Ovary (tissue), 3 donors: ENCODE measurements at regions not wholly inside any gene's neighbourhood (a gene's known extent, or its start where the extent isn't known, plus 50 kb on each side); places are given as distances from the start of the nearest gene placed in this dataset.

Experiments used
- EP300 ChIP-seq: sonication (generic); formaldehyde crosslinking; IDR thresholded peaks from one replicate; pipeline ENCODE4 v1.6.1; 2017; ENCODE audit warnings: antibody characterized with exemption
- TF ChIP-seq, protein P1 (sequence below), 3 donors: fragments of 450-650 bp in 2 of 3; fragments of 200-600 bp in 1 of 3; IDR thresholded peaks; one replicate each; pipeline versions ENCODE4 v1.5.1 to v1.8.0; 2016 to 2022; ENCODE audit warnings: antibody characterized with exemption in 3 of 3, mild to moderate bottlenecking in 1 of 3
- donor health status: DM: no; HTN: no; CAD: no.

DNA sequence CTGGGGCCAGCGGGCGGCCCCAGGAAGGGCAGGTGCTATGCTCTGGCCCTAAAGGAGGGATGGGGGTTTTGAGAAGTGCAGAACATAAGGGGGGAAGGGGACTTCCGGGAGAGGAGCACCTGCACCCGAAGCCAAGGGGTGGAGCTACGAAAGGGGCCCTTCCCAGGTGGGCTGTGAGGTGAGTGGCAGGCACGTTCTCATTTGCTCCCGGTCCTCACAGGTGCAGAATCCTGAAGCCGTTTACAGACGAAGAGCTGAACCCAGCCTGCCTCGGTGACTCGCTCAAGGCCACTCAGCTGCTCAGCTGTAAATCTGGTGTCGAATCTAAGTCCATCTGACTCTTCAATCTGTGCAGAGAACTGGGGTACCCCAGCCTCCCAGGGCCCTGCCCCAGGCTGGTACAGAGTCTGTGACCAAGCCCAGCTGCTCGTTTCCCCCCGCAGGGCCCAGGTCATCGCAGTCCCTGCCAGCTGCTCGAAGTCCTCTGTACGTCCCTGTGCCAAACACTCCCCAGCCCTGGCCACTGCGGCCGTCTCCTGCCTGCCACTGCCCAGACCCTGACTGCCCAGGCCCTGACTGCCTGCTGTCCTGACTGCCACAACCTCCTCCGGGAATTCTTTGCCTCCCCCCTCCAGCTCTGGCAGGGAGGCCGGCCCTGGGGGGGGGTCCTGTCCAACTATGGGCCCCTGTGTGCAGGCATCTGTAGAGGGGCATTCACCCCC lies 53.8 kb upstream of the RXRA start:
- no peak for TF ChIP-seq EP300
- TF ChIP-seq, protein P1, sequence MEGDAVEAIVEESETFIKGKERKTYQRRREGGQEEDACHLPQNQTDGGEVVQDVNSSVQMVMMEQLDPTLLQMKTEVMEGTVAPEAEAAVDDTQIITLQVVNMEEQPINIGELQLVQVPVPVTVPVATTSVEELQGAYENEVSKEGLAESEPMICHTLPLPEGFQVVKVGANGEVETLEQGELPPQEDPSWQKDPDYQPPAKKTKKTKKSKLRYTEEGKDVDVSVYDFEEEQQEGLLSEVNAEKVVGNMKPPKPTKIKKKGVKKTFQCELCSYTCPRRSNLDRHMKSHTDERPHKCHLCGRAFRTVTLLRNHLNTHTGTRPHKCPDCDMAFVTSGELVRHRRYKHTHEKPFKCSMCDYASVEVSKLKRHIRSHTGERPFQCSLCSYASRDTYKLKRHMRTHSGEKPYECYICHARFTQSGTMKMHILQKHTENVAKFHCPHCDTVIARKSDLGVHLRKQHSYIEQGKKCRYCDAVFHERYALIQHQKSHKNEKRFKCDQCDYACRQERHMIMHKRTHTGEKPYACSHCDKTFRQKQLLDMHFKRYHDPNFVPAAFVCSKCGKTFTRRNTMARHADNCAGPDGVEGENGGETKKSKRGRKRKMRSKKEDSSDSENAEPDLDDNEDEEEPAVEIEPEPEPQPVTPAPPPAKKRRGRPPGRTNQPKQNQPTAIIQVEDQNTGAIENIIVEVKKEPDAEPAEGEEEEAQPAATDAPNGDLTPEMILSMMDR (IDR thresholded peaks at IDR 0.05) = no peak
